ENCODE measurements at regions not wholly inside any gene's neighbourhood (a gene's known extent, or its start where the extent isn't known, plus 50 kb on each side); places are given as distances from the start of the nearest gene placed in this dataset.

DNA sequence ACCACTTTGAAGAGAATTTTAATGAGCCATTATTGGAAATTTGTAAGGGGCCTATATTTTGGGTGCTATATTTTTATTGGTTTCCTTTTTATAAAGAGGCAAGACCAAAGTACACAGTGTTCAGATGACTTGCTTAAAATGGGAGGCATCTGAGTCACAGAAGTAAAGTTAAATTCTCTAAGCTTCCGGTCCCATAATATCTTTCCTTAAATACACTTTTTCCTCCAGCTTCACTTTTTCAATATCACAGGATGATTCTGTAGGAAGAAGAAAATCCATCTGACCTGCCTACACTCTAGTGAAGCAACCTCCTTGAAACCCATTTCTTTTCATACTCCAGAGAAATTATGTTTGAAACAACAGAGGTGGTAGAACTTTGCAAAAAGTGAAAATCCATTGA lies 274.0 kb downstream of the PIK3R1 start:
- no peak overlapping the region for H3K27ac ChIP-seq
- TF ChIP-seq, protein P1, sequence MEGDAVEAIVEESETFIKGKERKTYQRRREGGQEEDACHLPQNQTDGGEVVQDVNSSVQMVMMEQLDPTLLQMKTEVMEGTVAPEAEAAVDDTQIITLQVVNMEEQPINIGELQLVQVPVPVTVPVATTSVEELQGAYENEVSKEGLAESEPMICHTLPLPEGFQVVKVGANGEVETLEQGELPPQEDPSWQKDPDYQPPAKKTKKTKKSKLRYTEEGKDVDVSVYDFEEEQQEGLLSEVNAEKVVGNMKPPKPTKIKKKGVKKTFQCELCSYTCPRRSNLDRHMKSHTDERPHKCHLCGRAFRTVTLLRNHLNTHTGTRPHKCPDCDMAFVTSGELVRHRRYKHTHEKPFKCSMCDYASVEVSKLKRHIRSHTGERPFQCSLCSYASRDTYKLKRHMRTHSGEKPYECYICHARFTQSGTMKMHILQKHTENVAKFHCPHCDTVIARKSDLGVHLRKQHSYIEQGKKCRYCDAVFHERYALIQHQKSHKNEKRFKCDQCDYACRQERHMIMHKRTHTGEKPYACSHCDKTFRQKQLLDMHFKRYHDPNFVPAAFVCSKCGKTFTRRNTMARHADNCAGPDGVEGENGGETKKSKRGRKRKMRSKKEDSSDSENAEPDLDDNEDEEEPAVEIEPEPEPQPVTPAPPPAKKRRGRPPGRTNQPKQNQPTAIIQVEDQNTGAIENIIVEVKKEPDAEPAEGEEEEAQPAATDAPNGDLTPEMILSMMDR (conservative IDR thresholded peaks at IDR 0.05) = no peak

- no peak overlapping the region for H3K27ac ChIP-seq
- TF ChIP-seq, protein P1 (conservative IDR thresholded peaks at IDR 0.05) = no peak
These were observed 274.9 kb downstream of the PIK3R1 start for GRCh38 chr5:68490406-68490805.

DNA sequence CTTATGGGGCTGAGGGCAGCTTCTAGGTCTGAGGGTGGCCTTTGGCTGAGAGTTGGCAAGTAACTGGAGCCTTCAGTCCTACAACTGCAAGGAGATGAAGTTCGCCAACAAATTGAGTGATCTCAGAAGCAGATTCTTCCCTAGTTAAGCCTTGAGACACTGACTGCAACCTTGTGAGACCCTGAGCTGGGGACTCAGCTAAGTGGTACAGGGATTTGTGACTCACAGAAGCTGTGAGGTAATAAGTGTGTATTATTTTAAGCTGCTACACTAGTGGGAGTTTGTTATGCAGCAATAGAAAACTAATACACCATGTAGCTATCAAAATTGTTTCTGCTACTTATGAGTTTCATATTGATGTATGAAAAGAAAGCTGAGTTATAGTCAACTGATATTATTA lies 279.2 kb downstream of the PIK3R1 start:
- TF ChIP-seq, protein P1 (conservative IDR thresholded peaks at IDR 0.05) = no peak
- no peak overlapping the region for H3K27ac ChIP-seq

DNA sequence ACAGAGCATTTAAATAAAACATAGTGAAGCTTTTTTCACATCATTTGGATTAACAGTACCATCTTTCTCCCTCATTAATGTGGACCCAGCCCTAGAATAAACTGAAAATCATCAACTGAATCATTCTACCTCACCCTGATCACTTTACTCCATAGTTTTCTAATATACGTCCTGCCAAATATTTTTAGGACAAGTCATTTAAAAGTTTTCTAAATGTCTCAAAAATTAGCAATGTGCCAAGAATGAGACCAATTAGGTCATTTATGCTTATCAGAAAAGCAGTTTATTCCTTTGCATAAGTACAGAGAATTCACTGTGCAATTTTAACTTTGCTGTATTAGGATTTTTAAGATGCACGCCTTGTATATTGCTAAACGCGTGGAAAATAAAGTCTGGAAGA lies 284.4 kb downstream of the PIK3R1 start:
- TF ChIP-seq, protein P1 (conservative IDR thresholded peaks at IDR 0.05) = no peak
- no peak overlapping the region for H3K27ac ChIP-seq

DNA sequence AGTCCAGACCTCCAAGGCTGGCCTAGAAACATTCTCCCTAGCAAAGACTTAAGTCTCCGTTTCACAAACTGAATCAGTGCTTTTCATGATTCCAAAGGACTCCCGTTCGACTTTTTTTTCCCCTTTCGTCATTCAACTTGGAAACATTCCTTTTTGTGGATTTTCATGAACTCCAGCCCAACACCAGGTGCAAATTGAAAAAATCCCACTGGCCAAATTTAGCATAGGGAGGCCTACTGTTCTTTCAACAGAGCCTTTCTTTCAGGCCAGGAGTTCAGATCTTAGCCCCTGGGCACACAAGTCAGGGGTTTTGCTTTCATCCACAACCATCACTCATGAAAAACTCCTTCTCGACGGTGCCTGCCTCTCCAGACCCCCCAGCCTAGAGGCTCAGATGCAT lies 285.3 kb downstream of the PIK3R1 start:
- H3K27ac ChIP-seq = no peak overlapping the region
- TF ChIP-seq, protein P1 (conservative IDR thresholded peaks at IDR 0.05) = no peak

GRCh38 chr5:68502531-68502930 lies 287.0 kb downstream of the PIK3R1 start:
- TF ChIP-seq, protein P1 (conservative IDR thresholded peaks at IDR 0.05) = no peak
- no peak overlapping the region for H3K27ac ChIP-seq

DNA sequence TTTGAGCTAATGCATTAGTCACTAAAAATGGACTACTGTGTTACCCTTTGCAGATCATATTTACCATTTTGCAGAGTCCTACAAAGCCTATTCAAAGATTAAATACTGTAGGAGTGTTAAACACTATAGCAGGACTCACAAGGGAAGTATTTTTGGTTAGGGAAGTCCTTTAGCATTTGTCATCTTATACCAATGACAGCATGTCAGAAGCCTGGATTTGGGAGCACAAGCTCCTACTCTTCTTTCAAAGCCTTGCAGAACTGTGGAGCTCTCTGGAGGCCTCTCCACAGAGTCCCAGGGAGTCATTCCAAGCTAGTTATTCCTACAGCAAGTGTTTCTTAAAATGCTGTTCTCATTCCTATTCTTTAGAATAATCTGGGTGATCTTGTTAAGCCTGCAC lies 288.8 kb downstream of the PIK3R1 start:
- TF ChIP-seq, protein P1 (conservative IDR thresholded peaks at IDR 0.05) = no peak

More for the DNA sequence above, 288.8 kb downstream of the PIK3R1 start:
- no peak overlapping the region for H3K27ac ChIP-seq
